T-helper 1 cell (primary cell): ENCODE measurements at regions not wholly inside any gene's neighbourhood (a gene's known extent, or its start where the extent isn't known, plus 50 kb on each side); places are given as distances from the start of the nearest gene placed in this dataset.

Experiments
- DNase-seq, 5 donors: peaks; one replicate each; pipeline ENCODE4 v3.0.0-alpha.2; 2012 to 2020

GRCh38 chr13:106768991-106769390 is 201.1 kb upstream of the ARGLU1 start:
- no peak for DNase-seq

GRCh38 chr13:106762708-106763107 is 194.8 kb upstream of the ARGLU1 start:
- DNase-seq = no peak

GRCh38 chr13:106756446-106756845 is 188.5 kb upstream of the ARGLU1 start:
- DNase-seq = no peak

- no peak for DNase-seq
Measured at GRCh38 chr13:106755542-106755941, 187.6 kb upstream of the ARGLU1 start.

- DNase-seq = no peak
Measured at GRCh38 chr13:106753251-106753650, 185.3 kb upstream of the ARGLU1 start.

- no peak for DNase-seq
Measured at GRCh38 chr13:106752584-106753170, 184.7 kb upstream of the ARGLU1 start.

GRCh38 chr13:106748785-106749184 is 180.8 kb upstream of the ARGLU1 start:
- DNase-seq = no peak

- DNase-seq = no peak
Measured at GRCh38 chr13:106744516-106744915, 176.6 kb upstream of the ARGLU1 start.

- no peak for DNase-seq
Measured at GRCh38 chr13:106738186-106738678, 170.3 kb upstream of the ARGLU1 start.

GRCh38 chr13:106736941-106737340 is 169.0 kb upstream of the ARGLU1 start:
- DNase-seq = no peak

GRCh38 chr13:106734198-106734597 is 166.3 kb upstream of the ARGLU1 start:
- no peak for DNase-seq

- no peak for DNase-seq
Measured at GRCh38 chr13:106723036-106723435, 155.1 kb upstream of the ARGLU1 start.

GRCh38 chr13:106722620-106723019 is 154.7 kb upstream of the ARGLU1 start:
- no peak for DNase-seq

- DNase-seq = no peak
Measured at GRCh38 chr13:106721599-106721998, 153.7 kb upstream of the ARGLU1 start.

- DNase-seq = no peak
Measured at GRCh38 chr13:106714271-106714982, 146.5 kb upstream of the ARGLU1 start.

GRCh38 chr13:106712381-106712780 is 144.4 kb upstream of the ARGLU1 start:
- DNase-seq = no peak

GRCh38 chr13:106710266-106710665 is 142.3 kb upstream of the ARGLU1 start:
- DNase-seq = no peak

GRCh38 chr13:106709522-106709921 is 141.6 kb upstream of the ARGLU1 start:
- DNase-seq = no peak

GRCh38 chr13:106702505-106702904 is 134.6 kb upstream of the ARGLU1 start:
- DNase-seq = no peak

GRCh38 chr13:106701771-106702341 is 133.9 kb upstream of the ARGLU1 start:
- DNase-seq = no peak

GRCh38 chr13:106700439-106700838 is 132.5 kb upstream of the ARGLU1 start:
- DNase-seq = no peak

GRCh38 chr13:106700007-106700406 is 132.1 kb upstream of the ARGLU1 start:
- DNase-seq = no peak

- DNase-seq = no peak
Measured at GRCh38 chr13:106699311-106699710, 131.4 kb upstream of the ARGLU1 start.

- no peak for DNase-seq
Measured at GRCh38 chr13:106696719-106697118, 128.8 kb upstream of the ARGLU1 start.
